IPS-20b (cell line): ENCODE measurements at regions not wholly inside any gene's neighbourhood (a gene's known extent, or its start where the extent isn't known, plus 50 kb on each side); places are given as distances from the start of the nearest gene placed in this dataset.

Experiments
- H3K27ac ChIP-seq: one replicate; pipeline ENCODE4 v1.5.1; 2013; ENCODE audit warnings: low read length
- H3K27me3 ChIP-seq: 2 replicates; pipeline ENCODE4 v1.6.1; 2013; ENCODE audit warnings: mild to moderate bottlenecking, low read length, inconsistent platforms; ENCODE audit not compliant: insufficient read depth
- H3K36me3 ChIP-seq: 2 replicates; pipeline ENCODE4 v1.6.1; 2013; ENCODE audit warnings: low read depth, mild to moderate bottlenecking, inconsistent platforms, low read length, moderate library complexity; ENCODE audit not compliant: insufficient read depth
- H3K4me1 ChIP-seq: 2 replicates; pipeline ENCODE4 v1.6.1; 2013; ENCODE audit warnings: mild to moderate bottlenecking, control low read depth, inconsistent platforms, low read length, moderate library complexity; ENCODE audit not compliant: insufficient read depth
- H3K4me3 ChIP-seq: 2 replicates; pipeline ENCODE4 v1.5.1; 2013; ENCODE audit warnings: mild to moderate bottlenecking, low read length, inconsistent platforms
- H3K9ac ChIP-seq: 2 replicates; pipeline ENCODE4 v1.6.1; 2013; ENCODE audit warnings: low read depth, mild to moderate bottlenecking, inconsistent platforms, low read length, moderate library complexity
- H3K9me3 ChIP-seq: 2 replicates; pipeline ENCODE4 v1.6.1; 2013; ENCODE audit warnings: mild to moderate bottlenecking, low read depth, low read length, inconsistent platforms; ENCODE audit not compliant: insufficient read depth

DNA sequence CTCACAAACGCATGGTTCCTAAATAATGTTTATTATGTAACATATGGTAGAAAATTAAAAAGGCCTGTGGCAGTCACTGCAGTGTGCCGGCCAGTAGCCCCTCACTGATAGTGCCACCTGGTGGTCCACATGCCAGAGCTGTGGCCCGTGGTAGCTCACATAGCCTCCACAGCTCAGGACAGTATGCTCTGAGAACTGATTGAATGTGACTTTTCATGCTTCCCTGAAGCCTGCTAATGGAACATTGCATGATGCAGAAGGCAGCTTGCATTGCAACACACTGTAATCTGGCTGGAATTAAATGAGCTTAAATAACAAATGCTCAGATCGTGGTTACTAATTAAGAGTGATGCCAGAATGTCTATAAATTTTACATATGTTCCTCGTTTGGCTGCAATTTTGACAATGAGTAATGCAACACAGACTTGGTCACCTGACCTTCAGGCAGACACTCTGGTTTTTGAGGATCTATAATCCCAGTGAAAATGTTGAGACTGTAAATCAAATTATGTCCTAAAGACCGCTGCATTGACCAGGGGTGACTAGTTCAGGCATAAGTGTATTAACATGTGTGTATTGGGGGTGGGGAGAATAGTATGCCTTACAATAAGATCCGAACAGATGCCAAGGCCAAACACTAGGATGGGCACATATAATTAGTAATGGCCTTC, 566.4 kb downstream of the METTL15 start:
- no peaks in the 10 kb centered on the region for H3K36me3 ChIP-seq
- 0 out of 2 replicates have a peak, but pooled peaks cover 2% of the 10 kb centered on the region for H3K4me1 ChIP-seq
- H3K9me3 ChIP-seq: no peaks in the 10 kb centered on the region
- no peak overlapping the region for H3K27ac ChIP-seq
- H3K27me3 ChIP-seq: no peaks in the 10 kb centered on the region
- H3K9ac ChIP-seq: no peak overlapping the region
- H3K4me3 ChIP-seq: no peak overlapping the region

DNA sequence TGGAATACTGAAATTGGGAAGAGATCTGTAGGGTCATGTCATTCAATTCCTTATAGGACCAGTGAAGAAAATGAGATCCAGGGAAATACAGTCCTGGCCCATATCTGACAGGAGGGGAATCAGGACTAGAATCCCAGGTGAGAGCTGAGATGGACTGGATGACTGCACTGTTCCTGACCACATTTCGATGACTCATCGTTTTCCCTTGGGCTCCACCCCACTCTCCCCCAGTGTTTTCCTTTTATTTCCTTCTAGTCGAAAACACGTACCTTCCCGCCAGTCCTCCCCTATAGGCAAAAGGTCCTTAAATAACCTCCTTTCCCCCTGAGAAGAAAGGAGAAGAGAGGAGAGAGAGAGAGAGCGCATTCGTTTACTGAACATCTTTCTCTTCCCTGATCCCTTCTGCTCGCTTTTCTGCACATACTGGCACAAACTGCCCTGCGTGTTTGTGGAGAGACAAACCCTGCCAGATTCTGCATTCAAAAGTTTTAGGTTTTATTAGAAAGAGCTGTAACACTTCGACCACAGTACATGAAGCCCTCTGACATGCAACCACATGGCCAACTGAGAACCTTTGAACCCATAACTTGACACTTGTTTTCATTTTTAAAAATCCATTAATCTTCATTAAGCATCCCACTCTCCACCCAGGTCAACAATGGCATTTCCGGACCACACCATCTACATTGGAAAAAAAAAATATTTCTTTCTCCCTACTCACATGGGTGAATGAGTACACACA, 565.7 kb downstream of the METTL15 start:
- Histone ChIP-seq H3K9me3 (no peaks in the 10 kb centered on the region), H3K9ac (no peak overlapping the region), H3K27me3 (no peaks in the 10 kb centered on the region), H3K36me3 (no peaks in the 10 kb centered on the region), H3K27ac (no peak overlapping the region), H3K4me1 (0 out of 2 replicates have a peak, but pooled peaks cover 2% of the 10 kb centered on the region), H3K4me3 (no peak overlapping the region)

DNA sequence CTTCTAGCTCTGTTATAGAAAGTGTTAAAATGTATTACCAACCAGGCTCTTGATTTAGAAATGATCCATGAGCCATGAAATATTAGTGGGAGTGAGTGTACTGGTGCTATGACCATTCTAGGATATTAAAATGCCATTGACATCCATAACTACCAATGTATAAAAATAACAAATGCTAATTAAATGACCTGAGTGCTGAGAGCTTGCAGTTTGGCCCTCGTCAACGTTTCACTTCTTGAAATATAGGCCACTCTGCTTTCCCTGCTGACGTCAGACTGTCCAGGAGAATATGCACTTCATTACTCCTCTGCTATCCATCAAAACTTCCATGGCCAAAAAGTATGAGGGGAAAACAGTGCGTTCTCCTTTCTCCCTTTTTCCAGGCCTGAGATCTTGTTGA, 563.1 kb downstream of the METTL15 start:
- Histone ChIP-seq H3K4me1 (0 out of 2 replicates have a peak, but pooled peaks cover 2% of the 10 kb centered on the region), H3K27me3 (no peaks in the 10 kb centered on the region), H3K27ac (no peak overlapping the region), H3K4me3 (no peak overlapping the region), H3K9me3 (no peaks in the 10 kb centered on the region), H3K36me3 (no peaks in the 10 kb centered on the region), H3K9ac (no peak overlapping the region)

DNA sequence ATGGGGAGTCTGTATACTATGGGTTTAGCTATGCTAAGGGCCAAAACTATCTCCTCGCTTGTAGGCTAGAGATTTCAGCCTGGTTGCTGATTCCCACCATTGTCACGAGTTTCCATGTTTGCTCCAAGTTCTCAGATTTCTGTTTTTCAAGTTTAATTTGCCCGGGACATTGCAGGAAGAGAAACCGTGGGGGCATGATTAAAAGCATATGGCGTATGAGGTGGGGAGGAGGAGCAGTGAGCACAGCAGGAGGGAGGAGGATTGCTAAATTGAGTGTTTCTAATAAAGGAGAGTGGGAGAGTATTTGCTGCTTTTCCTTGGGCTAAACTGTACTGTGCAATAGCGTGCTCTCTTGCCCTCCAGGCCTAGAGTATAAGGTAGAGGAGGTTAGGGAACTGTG, 558.4 kb downstream of the METTL15 start:
- H3K27me3 ChIP-seq: no peaks in the 10 kb centered on the region
- H3K27ac ChIP-seq: no peak overlapping the region
- H3K4me3 ChIP-seq: no peak overlapping the region
- no peaks in the 10 kb centered on the region for H3K4me1 ChIP-seq
- H3K9me3 ChIP-seq: no peaks in the 10 kb centered on the region; the same call in 1 of the 2 replicates
- no peak overlapping the region for H3K9ac ChIP-seq
- no peaks in the 10 kb centered on the region for H3K36me3 ChIP-seq

DNA sequence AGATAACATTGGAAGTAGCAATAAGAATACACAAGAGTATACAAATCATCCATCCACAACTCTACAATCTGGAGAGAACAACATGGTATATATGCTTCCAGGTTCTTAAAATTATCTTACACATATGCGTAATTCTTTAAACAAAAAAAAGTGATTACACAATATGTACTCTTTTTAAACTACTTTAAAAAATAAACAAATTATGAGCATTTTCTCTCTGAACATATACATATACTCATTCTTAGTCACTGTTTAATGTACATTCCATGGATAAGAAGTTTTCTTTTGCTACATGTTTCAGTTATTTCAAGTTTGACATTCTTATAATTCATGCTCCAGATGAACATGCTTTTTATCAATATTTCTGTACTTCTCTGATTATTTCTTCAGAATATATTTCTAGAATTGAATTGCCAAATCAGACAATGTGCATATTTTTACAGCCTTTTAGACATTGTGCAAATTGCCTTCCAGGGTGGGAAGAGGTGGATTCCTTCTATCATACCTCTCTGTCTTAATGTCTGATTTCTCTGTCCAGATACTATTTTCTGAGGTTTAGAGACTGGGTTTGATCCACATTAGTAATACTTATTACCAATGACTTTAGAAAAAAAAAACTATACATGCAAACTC, 551.6 kb downstream of the METTL15 start:
- Histone ChIP-seq H3K27ac (no peak overlapping the region), H3K36me3 (no peaks in the 10 kb centered on the region), H3K4me3 (no peak overlapping the region), H3K9ac (no peak overlapping the region), H3K4me1 (no peaks in the 10 kb centered on the region), H3K9me3 (no peaks in the 10 kb centered on the region; the same call in 1 of the 2 replicates), H3K27me3 (no peaks in the 10 kb centered on the region)

DNA sequence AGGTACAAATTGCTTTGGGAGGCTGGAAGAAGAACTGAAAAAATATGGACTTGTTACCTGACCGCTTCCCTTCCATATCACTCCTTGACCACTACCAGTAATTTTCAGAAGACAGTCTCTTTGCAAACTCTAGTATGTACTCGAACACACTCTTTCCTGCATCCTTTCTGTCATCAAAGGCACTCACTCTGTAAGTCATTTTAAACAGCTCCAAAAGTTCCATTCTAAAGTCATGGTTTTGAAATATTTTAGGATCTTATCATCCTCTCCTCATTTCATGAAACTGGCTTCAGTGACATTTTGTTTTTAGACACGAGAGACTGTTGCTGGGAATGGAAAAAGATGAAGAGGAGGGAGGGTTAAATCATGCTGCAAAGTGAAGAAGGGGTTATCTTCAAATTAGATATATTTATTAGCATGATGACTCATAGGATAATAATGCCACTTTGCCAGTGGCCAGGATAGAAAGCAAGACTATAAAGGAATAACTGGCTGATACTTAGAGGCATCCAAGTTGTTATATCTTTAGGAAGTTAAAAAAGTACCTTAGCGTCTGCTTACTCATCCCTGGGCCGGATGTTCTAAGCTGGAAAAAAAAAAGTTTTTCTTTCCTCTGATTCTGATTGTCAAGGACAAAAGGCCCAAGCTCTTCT, 549.3 kb downstream of the METTL15 start:
- H3K27ac ChIP-seq: no peak overlapping the region

DNA sequence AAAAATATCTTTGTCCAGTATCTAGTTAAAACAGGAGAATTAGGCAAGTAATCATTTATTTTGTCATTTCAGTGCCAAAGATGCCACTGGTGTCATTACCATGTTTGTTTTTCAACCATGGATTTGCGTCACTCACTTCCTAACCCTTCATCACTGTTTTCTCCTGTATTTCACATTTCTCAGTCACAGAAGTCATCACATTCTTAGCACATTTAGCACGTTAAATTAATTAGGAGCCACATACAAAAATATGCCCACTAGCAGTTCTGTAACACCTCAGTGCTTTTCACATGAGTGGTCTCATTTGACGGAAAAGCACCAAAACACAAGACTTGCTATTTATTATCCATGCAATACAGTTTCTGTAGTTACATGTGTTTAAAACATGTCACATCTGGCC, 546.0 kb downstream of the METTL15 start:
- H3K4me1 ChIP-seq: no peaks in the 10 kb centered on the region
- no peaks in the 10 kb centered on the region for H3K36me3 ChIP-seq
- no peak overlapping the region for H3K4me3 ChIP-seq
- H3K27ac ChIP-seq: no peak overlapping the region
- no peaks in the 10 kb centered on the region for H3K9me3 ChIP-seq
- no peaks in the 10 kb centered on the region for H3K27me3 ChIP-seq
- no peak overlapping the region for H3K9ac ChIP-seq

More for the DNA sequence above, 549.3 kb downstream of the METTL15 start:
- Histone ChIP-seq H3K27me3 (no peaks in the 10 kb centered on the region), H3K9me3 (no peaks in the 10 kb centered on the region), H3K4me1 (no peaks in the 10 kb centered on the region), H3K9ac (no peak overlapping the region), H3K36me3 (no peaks in the 10 kb centered on the region), H3K4me3 (no peak overlapping the region)

DNA sequence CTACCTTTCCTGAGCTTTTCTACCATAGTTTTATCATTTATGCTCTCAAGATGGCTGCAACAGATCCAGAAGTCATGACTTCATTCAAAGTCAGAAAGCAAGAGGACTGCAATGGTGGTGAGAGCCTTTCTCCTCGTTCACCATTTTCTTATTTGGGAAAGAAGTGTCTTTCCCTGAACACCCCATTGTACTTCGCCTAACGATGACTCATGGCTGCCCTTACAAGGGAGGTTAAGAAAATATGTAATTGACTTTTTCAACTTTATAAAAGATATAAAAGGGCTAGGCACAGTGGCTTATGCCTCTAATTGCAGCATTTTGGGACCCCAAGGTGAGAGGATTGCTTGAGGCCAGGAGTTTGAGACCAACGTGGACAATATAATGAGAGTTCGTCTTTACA, 541.7 kb downstream of the METTL15 start:
- no peaks in the 10 kb centered on the region for H3K4me1 ChIP-seq
- no peak overlapping the region for H3K9ac ChIP-seq
- no peak overlapping the region for H3K4me3 ChIP-seq
- H3K36me3 ChIP-seq: no peaks in the 10 kb centered on the region
- no peak overlapping the region for H3K27ac ChIP-seq
- H3K27me3 ChIP-seq: no peaks in the 10 kb centered on the region
- H3K9me3 ChIP-seq: no peaks in the 10 kb centered on the region

DNA sequence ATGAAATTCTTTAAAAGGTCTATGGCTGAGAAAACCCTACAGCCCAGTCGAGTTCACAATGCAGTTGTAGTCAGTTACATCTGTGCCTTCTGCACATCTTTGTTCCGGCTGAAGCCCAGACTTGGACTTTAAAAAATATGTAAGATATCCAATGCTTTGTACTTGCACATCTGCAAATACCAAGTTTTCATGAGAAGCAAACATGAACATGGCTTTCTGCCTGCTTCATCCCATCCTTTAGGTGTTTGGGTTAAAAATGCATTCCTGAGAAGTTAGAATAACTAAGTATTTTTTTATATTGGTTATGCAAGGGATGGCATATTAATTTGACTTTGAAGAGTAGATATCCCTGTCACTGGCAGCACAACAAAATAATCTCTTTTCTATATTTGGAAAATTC, 528.4 kb downstream of the METTL15 start:
- Histone ChIP-seq H3K4me3 (no peak overlapping the region), H3K9me3 (no peaks in the 10 kb centered on the region), H3K9ac (no peak overlapping the region), H3K4me1 (no peaks in the 10 kb centered on the region), H3K27ac (no peak overlapping the region), H3K27me3 (no peaks in the 10 kb centered on the region), H3K36me3 (no peaks in the 10 kb centered on the region)

DNA sequence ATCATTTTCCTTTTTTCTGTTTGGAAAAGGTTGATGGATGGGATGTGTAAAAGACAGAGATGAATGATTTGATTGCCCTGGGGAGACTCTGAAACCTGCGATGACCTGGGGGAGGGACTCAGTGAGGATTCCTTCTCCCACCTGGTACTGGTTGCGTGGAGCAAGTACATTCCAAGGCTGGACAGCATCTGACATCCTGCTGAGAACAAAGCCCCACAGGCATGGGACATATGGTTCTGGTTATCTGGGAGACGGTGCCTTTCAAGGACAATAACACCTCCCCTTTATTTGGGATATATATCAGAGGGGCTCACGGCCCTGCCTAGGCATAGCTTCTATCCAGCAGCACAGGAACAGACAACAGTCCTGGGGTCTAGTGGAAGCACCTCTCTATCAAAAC, 527.8 kb downstream of the METTL15 start:
- Histone ChIP-seq H3K4me3 (no peak overlapping the region), H3K9me3 (no peaks in the 10 kb centered on the region), H3K4me1 (no peaks in the 10 kb centered on the region), H3K27me3 (no peaks in the 10 kb centered on the region), H3K27ac (no peak overlapping the region), H3K9ac (no peak overlapping the region), H3K36me3 (no peaks in the 10 kb centered on the region)

DNA sequence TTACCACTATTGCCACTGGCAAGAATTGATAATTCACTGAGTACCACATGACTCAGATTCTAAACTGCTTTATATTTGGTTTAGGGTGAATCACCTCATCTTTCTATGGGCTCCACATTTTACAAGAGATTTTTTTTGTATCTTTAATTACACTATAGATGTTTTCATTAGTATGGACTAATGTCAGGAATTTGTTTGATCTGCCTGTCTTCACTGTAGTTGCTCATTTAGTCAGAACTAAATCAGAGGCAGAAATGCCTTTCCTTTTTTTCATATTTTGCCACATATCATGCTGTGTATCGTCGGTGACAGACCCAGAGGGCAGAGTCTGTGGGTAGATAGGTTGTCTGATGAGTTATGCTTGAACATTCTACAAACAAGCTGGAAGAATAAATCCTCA, 524.1 kb downstream of the METTL15 start:
- Histone ChIP-seq H3K4me1 (peaks cover 10% of the 10 kb centered on the region; the same call in 1 of the 2 replicates), H3K9me3 (no peaks in the 10 kb centered on the region), H3K4me3 (no peak overlapping the region), H3K27me3 (no peaks in the 10 kb centered on the region), H3K27ac (no peak overlapping the region), H3K9ac (no peak overlapping the region), H3K36me3 (no peaks in the 10 kb centered on the region)
